Stimulated activated naive CD8-positive, alpha-beta T cell treated with anti-CD3 and anti-CD28 coated beads, Interleukin-15, Interleukin-2, amounts not matched to agents 100 U/mL and 50 U/mL, for 24 hours (primary cell): ENCODE measurements at regions not wholly inside any gene's neighbourhood (a gene's known extent, or its start where the extent isn't known, plus 50 kb on each side); places are given as distances from the start of the nearest gene placed in this dataset.
"Not testable (repeated sequence)": the region's sequence is repeated elsewhere in the genome, so short reads cannot be mapped to it uniquely, and the experiment has no call there.

Experiments
- ATAC-seq: fragments of 150-1000 bp; cut with Tn5 transposase; one replicate; pipeline ENCODE4 v1.10.0; 2021
- DNase-seq: peaks from one replicate; pipeline ENCODE4 v3.0.0; 2021

DNA sequence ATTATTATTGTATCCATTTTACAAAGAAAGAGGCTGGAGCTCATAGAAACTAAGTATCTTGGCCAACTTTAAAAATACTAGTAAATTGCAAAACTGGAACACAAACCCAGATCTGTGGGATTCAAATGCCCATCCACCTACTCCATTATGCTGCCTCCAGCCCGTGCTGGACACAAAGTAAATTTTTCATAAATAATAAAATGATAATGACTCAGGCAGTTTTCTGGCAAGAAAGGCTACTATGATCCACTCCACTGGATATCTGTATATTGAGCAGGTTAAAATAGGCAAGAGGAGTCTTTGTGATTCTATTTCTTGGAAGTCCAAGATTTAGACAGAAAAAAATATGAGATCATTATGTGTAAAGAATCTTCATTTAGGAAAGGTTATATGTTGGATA is 138.3 kb upstream of the DUSP10 start:
- ATAC-seq (no peak), DNase-seq (no peak)

DNA sequence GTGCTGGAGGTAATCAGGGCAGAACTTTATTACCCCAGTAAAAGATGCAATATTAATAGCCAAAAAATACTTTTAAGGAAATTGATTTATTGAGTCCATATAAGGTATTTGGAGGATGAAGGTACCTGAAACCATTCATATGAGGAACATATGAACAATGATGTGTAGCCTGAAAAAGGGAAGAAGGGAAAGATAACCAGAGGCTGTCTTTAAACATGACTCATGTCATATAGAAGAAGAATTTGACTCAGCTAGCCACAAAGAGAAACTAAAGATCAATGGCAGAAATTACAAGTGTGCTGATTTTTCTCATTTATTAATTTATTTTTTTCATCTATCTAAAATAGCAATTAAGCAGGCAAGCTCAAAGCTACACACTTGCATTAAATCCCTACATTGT is 136.2 kb upstream of the DUSP10 start:
- no peak for DNase-seq
- peak; percentile 91 for ATAC-seq

DNA sequence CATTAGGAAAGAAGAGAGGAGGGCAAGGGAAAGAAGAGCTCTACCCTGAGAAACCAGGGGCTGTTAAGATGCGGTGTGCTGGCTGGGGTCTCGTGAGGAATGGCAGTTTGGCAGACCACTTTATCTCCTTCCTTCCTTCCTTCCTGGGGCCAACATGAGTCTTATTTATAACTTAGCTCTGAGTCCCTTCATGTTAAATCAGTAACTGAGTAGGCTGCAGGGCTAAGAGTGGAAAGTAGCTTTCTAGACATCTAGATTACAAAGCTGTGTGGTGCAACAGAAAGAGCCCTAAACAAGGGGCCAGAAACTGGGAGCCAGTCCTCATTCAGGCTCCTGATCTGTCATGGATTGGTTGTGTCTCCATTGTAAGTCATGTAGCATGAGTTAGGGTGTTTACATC is 135.4 kb upstream of the DUSP10 start:
- ATAC-seq = no peak
- no peak for DNase-seq

DNA sequence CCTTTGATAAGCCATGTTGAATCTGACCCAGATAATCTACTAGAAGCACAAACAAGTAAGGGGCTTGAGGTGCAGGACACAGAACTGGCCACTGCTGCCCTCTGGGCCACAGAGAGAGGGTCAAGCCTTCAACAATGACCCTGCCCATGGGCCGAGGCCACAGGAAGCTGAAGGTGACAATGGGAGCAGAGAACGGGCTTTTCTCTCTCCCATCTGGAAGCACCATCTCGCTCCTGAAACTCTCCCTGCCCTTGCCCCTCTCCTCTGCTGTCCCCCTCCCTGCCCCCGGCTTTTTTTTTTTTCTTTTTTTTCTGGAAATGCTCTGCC is 133.1 kb upstream of the DUSP10 start:
- ATAC-seq (no peak), DNase-seq (no peak)

DNA sequence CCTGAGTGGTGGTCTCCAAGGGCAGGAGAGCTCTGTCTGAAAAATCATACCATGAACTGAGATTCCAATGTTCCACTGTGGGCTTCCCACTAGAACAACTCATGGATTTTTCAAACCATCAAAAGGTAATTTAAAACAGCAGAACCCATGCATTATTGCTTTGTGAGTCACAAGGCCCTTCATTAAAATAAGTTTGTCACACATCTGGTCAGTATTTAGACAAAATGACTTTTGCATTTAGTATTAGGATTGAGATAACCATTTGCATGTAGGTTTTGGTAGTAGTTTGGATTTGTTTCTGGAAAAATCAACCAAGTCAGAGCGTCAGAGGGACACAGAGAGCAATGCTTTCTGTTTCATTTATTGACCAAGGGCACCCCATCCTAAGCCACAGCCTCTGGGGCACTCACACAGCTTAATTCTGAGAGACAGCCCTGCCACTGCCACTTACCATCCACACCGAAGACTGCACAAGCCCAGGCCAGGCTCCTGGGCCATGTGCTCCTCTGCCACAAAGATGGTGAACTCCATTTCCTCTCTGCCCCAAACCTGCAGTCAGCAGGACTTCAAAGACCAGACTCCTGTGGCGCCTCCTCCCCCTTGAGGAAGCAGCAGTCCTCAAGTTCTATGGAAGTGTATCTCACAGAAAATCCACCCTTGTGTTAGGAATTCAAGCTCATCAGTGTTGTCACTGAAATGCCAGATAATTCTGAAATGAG is 132.6 kb upstream of the DUSP10 start:
- DNase-seq (no peak), ATAC-seq (no peak)

DNA sequence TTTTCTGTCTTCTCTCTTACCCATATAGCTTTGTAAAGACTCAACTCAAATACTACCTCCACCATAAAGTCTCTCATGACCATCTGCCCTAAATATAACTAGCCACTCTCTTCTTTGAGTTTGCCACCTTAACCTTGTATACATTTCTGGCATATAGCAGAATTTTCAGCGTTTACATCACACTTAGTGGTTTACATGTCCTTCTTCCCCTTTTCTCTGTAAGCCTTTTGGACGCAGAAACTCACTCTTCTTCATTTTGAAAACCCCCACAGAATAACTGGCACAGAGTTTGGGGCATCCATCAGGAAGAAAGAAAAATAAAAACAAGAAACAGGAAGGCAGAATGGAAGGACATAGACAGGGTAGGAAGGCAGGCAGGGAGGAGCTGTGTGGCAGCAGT is 131.8 kb upstream of the DUSP10 start:
- ATAC-seq (no peak), DNase-seq (no peak)

DNA sequence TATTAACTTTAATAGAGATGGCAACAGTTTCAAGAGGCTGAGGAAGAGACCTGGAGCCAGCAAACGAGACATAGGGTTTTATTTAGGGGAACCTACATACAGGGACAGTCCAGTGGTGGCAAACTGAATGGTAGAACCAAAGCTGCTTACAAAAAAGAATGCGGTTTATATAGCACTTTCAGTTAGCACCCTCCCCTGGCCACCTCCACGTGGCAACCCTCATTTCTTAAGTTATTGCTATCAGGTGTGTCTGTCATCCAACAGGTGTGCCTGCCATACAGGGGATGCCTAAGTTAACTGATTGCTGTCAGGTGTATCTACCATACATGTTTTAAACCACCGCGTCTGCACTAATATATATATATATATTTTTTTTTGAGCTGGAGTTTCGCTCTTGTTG is 129.2 kb upstream of the DUSP10 start:
- DNase-seq = no peak
- ATAC-seq = no peak

DNA sequence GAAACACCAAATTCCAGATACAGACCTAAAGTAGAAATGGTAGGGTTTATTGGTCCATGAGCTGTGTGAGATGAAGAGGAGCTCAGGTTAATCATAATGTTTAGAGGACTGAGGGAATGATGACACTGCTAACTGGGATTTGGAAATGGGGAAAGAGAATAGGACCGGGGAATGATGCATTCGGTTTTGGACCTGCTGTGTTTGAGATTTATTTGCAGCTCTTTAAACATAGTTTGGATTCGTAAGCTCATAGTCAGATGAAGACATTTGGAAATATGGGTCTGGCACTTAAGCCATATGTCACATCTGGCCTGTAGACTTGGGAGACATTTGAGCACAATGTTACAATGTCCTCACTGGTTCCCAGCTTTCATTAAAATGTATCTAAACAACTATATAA is 127.9 kb upstream of the DUSP10 start:
- no peak for ATAC-seq
- no peak for DNase-seq

DNA sequence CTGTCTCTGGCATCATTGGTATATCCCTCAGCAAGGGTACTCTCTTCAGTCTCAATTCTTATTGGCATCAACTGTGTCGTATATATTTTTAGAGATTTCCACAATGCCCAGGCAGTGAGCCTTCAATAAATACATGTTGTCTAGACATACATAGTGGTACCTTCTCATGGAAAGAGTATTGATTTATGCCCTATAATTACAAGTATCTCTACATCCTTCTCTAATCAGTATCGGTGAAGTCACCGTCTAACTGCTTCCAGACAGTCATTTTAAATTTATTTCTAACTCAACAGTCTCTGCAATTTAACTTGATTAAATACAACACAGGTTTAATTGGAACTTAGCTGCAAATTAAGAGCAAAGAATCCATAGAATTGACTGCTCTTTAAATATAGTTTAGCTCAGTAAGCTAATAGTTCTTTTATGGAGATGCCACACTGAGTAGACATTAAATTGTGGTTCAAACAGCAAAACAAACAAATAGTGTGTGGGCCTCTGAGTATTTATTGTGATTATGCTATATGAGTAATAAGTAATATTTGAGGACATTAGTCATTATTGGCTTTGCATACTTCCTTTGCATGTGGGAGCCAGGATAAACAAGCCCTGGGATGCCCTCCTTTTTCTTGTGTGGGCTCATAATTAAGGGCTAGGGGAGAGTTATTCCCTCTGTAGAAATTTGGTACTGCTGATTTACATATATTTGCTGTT is 126.9 kb upstream of the DUSP10 start:
- ATAC-seq (no peak), DNase-seq (no peak)

DNA sequence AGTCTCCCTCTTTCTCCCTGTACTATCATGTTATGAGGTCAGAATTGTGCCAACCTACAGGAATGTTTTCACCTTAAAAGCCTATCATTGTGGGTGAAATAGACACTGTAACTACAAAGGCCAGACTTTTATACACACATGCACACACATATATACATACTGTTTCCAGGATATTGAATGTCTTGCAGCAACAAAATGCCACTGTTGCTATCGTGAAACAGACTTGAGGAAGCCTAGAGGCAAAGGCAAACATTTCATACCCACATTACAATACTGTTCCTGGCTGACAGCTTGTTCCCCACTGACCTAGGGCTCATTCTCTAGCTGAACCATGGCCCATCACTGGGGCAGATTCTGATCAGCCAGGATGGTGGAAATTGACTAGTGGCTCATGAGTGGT is 125.1 kb upstream of the DUSP10 start:
- DNase-seq (no peak), ATAC-seq (no peak)

DNA sequence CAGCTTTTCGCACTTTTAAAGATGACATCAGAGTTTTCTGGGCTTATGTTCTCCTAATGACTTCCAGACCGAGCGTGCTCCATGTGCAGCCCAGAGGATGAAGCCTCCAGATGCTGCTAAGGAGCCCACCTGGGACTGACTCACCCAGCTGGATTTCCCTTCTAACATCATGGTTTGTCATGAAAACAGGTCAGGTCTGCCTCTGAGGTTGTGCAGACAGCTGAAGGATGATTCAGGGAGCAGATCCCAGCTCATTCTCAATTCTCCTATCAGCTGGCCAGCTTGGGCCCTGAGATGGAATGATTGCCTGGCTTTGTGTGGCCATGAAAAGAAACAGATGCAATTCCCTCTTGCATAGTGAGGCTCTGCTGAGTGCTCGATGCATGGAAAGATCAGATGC is 123.9 kb upstream of the DUSP10 start:
- ATAC-seq = no peak
- DNase-seq = no peak

DNA sequence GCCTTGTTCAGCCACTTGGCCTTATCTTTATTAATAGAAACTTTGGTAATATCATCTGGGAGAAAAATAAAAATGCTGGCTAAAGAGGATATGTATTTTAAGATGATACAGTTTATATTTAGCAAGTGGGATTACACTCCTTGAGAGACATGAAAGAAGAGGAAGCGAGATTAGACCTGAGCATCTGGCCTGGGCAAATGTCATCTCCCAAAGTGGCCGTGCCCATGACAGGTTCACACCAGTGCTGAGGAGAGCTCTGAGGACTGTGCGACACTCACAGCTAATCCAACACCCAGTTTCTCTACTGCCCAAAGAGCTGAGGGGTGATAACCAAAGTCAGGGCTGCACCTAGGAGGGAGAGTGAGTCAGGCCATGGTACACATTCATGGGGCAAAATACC is 121.7 kb upstream of the DUSP10 start:
- ATAC-seq = no peak
- no peak for DNase-seq

DNA sequence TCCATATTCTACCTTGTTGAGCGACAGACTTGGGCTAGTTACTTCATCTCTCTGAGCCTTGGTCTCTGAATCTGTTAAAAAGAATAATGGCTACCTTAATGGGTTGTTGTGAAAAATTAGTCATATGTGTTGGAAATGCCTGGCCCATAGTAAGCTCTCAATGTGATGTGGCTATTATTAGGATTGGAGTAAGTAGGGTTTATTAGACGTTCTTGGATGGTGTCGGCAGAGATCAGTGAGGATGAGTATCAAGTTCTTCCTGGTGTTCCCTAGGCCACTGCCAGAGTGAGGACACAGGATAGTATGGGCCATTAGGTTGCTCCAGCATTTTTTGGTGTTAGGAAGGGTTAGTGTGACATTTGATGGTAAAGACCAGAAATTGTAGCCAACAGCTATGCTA is 121.1 kb upstream of the DUSP10 start:
- DNase-seq = no peak
- ATAC-seq = no peak

DNA sequence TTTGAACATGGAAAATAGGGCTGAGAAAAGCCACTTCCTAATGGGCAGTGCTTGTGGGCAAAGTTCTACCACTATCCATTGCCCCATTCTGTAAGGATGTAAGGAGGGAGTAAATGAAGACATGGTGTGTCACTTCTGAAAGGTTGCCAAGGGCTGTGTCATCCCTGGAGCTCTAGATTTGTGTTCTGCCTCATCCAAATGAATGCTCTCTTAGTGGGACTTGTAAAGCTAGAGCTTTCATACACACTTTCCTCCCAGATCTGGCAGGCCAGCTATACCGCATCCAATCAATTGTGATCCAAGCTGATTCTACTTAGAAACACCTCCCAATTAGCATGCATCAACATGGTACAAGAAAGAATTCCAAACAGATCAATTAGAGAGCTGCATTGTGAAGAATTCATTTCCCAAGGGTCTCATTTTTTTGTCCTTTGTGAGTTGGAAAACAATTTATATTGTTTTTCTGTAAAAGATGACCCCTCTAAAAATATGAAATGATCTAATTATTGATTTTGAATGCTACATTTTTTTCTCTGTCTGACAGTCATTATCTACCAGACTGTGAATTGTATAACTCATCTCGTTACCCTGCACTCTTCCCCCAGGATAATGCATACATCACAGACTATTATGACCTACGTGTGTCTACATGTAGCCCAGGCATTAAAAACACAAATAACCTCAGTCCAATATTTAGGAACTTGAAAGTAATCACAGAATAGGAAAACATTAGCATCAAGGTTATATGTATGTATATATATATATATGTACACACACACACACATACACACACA is 117.1 kb upstream of the DUSP10 start:
- no peak for DNase-seq
- no peak for ATAC-seq

DNA sequence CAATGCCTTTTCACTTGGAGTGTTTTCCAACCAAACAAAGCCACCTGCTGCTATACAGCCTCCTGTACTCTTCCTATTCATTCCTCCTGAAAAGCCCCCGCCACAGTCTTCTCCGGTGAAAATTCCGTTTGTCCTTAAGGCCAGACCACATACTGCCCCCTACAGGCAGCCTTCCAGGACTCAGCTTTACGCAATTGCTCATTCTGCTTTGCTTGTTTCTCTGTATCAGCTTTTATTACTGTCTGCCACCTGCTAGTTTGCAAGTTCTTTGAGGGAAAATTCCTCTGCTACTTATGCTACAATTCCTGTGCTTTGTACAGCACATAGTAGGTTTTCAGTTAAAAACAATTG is 115.2 kb upstream of the DUSP10 start:
- ATAC-seq, DNase-seq: not testable (repeated sequence)

DNA sequence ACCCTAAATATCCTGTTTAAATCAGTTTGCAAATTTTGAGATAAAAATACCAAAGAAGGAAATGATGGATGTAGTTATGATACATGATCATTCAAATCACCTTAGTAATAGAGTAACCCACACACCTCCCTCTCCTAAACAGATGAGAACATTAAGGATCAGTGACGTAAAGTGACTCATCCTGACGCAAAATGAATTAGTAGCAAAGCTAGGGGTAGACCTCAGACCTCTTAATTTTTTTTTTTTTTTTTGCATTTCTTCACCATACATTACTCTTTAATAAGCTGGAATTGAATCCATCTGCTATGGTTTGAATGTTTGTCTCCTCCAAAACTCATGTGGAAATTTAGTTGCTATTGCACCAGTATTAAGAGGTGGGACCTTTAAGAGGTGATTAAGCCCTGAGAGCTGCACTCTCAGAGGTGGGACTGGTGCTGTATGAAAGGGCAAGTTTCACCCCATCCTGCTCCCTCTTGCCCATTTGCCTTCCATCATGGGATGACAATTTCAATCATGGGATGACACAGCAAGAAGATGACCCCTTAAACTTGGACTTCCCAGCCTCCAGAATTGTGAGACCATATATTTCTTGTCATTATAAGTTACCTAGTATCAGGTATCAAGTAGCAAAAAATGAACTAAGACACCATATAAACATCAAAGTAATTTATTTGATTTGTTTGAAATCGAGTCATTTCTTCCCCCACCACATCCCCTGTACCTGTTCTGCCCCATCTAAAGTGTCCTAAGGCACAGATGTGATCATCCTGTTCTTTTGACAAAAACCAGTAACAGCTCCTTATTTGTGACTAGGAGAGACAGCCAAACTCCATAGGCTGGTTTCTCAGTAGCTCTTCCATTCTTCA is 114.6 kb upstream of the DUSP10 start:
- ATAC-seq (peak; percentile 88), DNase-seq (no peak)

DNA sequence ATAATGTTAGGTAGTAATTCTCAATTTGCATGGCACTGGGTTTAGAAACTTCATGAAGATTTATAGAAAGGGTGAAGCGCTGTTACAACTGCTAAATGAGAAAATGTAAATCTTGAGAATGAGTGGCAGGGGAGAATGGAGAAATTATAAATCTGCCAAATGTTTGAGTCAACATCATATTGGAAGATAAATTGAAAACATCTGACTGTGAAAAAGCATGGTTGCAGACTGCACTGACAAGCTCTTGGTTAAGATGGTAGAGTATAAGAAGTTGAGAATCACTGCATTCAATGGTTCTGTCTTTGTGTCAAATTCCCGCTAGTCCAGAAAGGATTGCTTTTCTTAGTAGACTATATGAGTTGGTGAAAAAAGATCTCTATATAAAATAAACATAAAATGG is 113.3 kb upstream of the DUSP10 start:
- ATAC-seq = no peak
- no peak for DNase-seq

DNA sequence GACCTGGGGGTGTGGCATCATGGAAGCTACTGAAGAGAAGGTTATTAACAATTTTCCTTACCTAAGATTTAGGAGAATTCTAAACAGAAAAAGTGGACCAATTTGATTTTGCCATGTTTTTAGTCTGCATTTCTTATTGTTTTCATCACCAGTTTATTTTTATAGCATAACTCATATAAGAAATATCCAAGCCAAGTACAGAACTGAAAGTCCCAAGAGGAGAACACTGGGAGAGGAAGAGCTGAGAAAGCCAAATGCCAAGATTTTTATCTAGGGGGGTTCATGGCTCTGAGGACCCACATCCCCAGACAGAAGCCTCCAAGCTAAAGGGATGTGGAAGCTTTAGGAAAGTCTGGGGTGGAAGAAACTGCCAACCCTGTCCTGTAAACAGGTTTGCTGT is 109.4 kb upstream of the DUSP10 start:
- ATAC-seq = no peak

DNA sequence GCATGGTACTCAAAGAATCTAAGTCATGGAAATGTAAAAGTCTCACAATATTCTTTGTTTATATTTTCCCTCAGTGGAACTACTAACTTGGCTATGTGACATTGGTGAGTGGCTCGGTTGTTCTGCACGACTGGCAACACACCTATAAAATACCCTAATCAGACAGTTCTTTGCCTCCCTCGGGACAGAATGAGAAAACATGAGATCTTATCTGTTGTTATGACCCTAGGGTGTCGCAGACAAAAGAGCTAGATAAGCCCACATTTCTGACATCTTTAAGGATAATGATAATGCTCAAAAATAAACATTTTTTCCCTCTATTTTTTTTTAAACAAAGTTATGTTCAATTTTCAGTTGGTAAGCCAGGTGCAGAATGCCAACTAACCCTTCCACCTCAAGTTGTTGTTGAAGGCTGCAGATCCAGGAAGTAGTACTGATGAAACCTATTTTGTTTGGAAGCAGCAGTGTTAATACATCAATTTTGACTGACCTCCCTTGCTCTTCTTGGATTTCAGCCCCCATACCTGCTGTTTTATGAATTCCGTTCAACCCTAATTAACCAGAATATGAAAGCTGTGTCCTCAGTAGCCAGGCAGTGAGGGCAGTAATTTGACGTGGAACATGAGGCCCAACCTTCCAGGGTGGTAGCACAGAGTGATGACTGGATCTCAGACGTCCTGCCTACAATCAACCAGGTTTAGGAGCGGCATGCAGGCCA is 108.7 kb upstream of the DUSP10 start:
- no peak for DNase-seq
- no peak for ATAC-seq

More for the DNA sequence above, 109.4 kb upstream of the DUSP10 start:
- DNase-seq = no peak

DNA sequence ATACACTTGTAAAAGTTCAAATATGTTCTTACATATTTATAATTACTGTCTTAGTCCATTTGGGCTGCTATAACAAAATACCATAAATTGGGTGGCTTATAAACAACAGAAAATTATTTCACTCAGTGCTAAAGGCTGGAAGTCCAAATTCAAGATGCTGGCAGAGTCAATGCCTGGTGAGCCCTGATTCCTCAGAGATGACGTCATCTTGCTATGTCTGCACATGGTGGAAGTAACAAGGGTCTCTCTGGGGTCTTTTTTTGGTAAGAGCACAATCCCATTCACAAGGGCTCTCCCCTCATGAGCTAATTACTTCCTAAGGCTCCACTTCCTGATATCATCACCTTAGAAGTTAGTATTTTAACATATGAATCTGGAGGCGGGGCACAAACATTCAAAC is 108.0 kb upstream of the DUSP10 start:
- ATAC-seq = no peak
- no peak for DNase-seq

DNA sequence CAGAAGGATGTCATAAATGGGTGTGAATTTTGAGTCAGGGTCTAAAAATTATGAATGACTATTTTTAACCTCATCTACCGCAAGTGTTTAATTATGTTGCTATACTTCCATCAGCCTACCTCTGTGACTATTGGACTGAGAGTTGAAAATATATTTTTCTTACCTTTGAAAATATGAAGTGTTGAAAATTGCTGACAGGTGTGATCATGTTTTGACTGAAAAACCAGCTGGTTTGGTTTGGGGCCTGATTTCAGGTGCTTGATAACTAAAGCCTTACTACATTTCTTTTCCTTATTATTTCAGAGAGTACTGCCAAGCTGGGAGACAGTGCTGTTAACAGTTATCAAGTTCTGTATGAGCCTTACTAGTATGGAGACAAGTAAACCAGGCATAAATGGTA is 107.2 kb upstream of the DUSP10 start:
- ATAC-seq (no peak), DNase-seq (no peak)

DNA sequence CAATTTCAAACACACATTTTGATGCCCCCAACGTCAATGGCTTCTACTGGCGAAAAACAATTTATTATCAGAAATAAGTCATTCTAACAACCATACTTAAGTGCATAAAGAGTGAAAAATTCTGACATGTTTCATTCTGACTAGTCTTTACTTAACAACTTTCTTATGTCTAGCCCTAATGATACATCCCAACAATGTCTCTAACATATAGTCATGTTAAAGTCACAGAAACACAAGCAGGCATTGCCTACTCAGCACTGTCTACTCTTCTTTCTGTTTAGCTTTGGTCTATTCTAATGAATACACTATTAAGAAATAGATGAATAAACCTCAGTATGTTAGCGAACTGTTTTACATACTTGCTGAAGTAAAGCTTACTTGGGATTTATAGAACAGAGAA is 105.8 kb upstream of the DUSP10 start:
- DNase-seq (no peak), ATAC-seq (no peak)
